Mesenchymal stem cell (in vitro differentiated cells and primary cell): ENCODE measurements at regions not wholly inside any gene's neighbourhood (a gene's known extent, or its start where the extent isn't known, plus 50 kb on each side); places are given as distances from the start of the nearest gene placed in this dataset.
"Not testable (repeated sequence)": the region's sequence is repeated elsewhere in the genome, so short reads cannot be mapped to it uniquely, and the experiment has no call there.

Experiments used
- DNase-seq: peaks from one replicate; pipeline ENCODE4 v3.0.0-alpha.2; 2013
- H2AFZ ChIP-seq: one replicate; pipeline ENCODE4 v1.6.1; 2013; ENCODE audit warnings: low read depth, mild to moderate bottlenecking, control low read depth, inconsistent platforms, low read length, moderate library complexity
- H2AK5ac ChIP-seq: 2 replicates; pipeline ENCODE4 v1.6.1; 2013; ENCODE audit warnings: low read length, moderate library complexity, mild to moderate bottlenecking, inconsistent platforms; ENCODE audit not compliant: severe bottlenecking
- H2BK120ac ChIP-seq: one replicate; pipeline ENCODE4 v1.6.1; 2013; ENCODE audit warnings: low read depth, mild to moderate bottlenecking, inconsistent platforms, low read length, moderate library complexity
- H2BK12ac ChIP-seq, 2 experiments: one replicate each; pipeline ENCODE4 v1.6.1; 2013; ENCODE audit warnings: inconsistent platforms in 2 of 2, low read length in 2 of 2, mild to moderate bottlenecking in 2 of 2, moderate library complexity in 2 of 2, control low read depth in 1 of 2
- H2BK15ac ChIP-seq: one replicate; pipeline ENCODE4 v1.6.1; 2013; ENCODE audit warnings: mild to moderate bottlenecking, low read depth, inconsistent platforms; ENCODE audit not compliant: poor library complexity, severe bottlenecking
- H2BK5ac ChIP-seq: 2 replicates; pipeline ENCODE4 v1.6.1; 2013; ENCODE audit warnings: low read depth, mild to moderate bottlenecking, low read length, control low read depth, inconsistent platforms; ENCODE audit not compliant: poor library complexity, severe bottlenecking
- H3K14ac ChIP-seq, 2 experiments: one replicate each; pipeline ENCODE4 v1.6.1; 2013; ENCODE audit warnings: inconsistent platforms in 2 of 2, low read length in 2 of 2, control low read depth in 1 of 2, mild to moderate bottlenecking in 1 of 2, moderate library complexity in 1 of 2
- H3K18ac ChIP-seq, 2 experiments: one replicate each; pipeline ENCODE4 v1.6.1; 2013; ENCODE audit warnings: inconsistent platforms in 2 of 2, low read length in 2 of 2, control low read depth in 1 of 2, low read depth in 1 of 2, mild to moderate bottlenecking in 1 of 2
- H3K23ac ChIP-seq, 2 experiments: one replicate each; pipeline ENCODE4 v1.6.1; 2013; ENCODE audit warnings: inconsistent platforms in 2 of 2, low read length in 2 of 2, mild to moderate bottlenecking in 2 of 2, moderate library complexity in 2 of 2, control low read depth in 1 of 2
- H3K27ac ChIP-seq: 2 replicates; pipeline ENCODE4 v1.5.1; 2013; ENCODE audit warnings: mild to moderate bottlenecking, moderate library complexity, low read length, control low read depth, inconsistent platforms; ENCODE audit not compliant: poor library complexity, severe bottlenecking
- H3K27me3 ChIP-seq, 2 experiments: 2 replicates each; pipeline versions ENCODE4 v1.6.1 to v1.7.0; 2013; ENCODE audit warnings: low read length in 2 of 2, mild to moderate bottlenecking in 2 of 2, moderate library complexity in 2 of 2, control low read depth in 1 of 2, inconsistent platforms in 1 of 2; ENCODE audit not compliant: control insufficient read depth in 1 of 2, insufficient read depth in 1 of 2
- H3K36me3 ChIP-seq, 2 experiments: 2 replicates each; pipeline versions ENCODE4 v1.6.1 to v1.7.0; 2013; ENCODE audit warnings: low read length in 2 of 2, control low read depth in 1 of 2, inconsistent platforms in 1 of 2, low read depth in 1 of 2, mild to moderate bottlenecking in 1 of 2; ENCODE audit not compliant: insufficient read depth in 2 of 2, control insufficient read depth in 1 of 2
- H3K4ac ChIP-seq, 2 experiments: one replicate each; pipeline ENCODE4 v1.6.1; 2013; ENCODE audit warnings: inconsistent platforms in 2 of 2, low read length in 2 of 2, mild to moderate bottlenecking in 2 of 2, moderate library complexity in 2 of 2, control low read depth in 1 of 2, low read depth in 1 of 2
- H3K4me1 ChIP-seq: 2 replicates; pipeline ENCODE4 v1.6.1; 2013; ENCODE audit warnings: low read depth, low read length, control low read depth; ENCODE audit not compliant: control insufficient read depth, insufficient read depth
- H3K4me2 ChIP-seq: 2 replicates; pipeline ENCODE4 v1.6.1; 2013; ENCODE audit warnings: low read length, mild to moderate bottlenecking, inconsistent platforms; ENCODE audit not compliant: poor library complexity, severe bottlenecking
- H3K4me3 ChIP-seq, 2 experiments: 2 replicates each; pipeline versions ENCODE4 v1.5.1 to v1.7.0; 2013; ENCODE audit warnings: low read length in 2 of 2, mild to moderate bottlenecking in 2 of 2, control low read depth in 1 of 2, low read depth in 1 of 2; ENCODE audit not compliant: insufficient read depth in 1 of 2
- H3K79me1 ChIP-seq: replicated peaks from 2 replicates; pipeline ENCODE4 v1.6.1; 2013; ENCODE audit warnings: mild to moderate bottlenecking, control low read depth, low read length, inconsistent platforms; ENCODE audit not compliant: poor library complexity, severe bottlenecking
- H3K9ac ChIP-seq: 2 replicates; pipeline ENCODE4 v1.7.0; 2013; ENCODE audit warnings: mild to moderate bottlenecking, low read length, moderate library complexity
- H3K9me3 ChIP-seq: 2 replicates; pipeline ENCODE4 v1.7.0; 2013; ENCODE audit warnings: mild to moderate bottlenecking, low read length; ENCODE audit not compliant: control insufficient read depth
- H4K8ac ChIP-seq: one replicate; pipeline ENCODE4 v1.6.1; 2013; ENCODE audit warnings: inconsistent platforms, mild to moderate bottlenecking, low read length, moderate library complexity
- H4K91ac ChIP-seq: one replicate; pipeline ENCODE4 v1.6.1; 2013; ENCODE audit warnings: mild to moderate bottlenecking, low read length, inconsistent platforms
- WGBS: methylation state at CpG from one replicate; pipeline ENCODE4 v1.1.7; 2013; ENCODE audit warnings: mixed read lengths; 5-methylcytosine and 5-hydroxymethylcytosine counted together

GRCh38 chr18:15000119-15001037 is 252.4 kb downstream of the ANKRD30B start:
- H3K36me3 ChIP-seq, H3K4me1 ChIP-seq, H2BK15ac ChIP-seq, H3K79me1 ChIP-seq, H3K23ac ChIP-seq, H3K9ac ChIP-seq, H3K4ac ChIP-seq, H2AFZ ChIP-seq, H2BK12ac ChIP-seq, H3K14ac ChIP-seq, H3K4me2 ChIP-seq, H3K4me3 ChIP-seq, H4K91ac ChIP-seq, DNase-seq, H3K9me3 ChIP-seq, H2AK5ac ChIP-seq, H3K18ac ChIP-seq, H3K27ac ChIP-seq, H2BK120ac ChIP-seq, H4K8ac ChIP-seq, H3K27me3 ChIP-seq, H2BK5ac ChIP-seq: not testable (repeated sequence)
- WGBS: 94% methylated on average over 29 of the region's 54 CpGs

GRCh38 chr18:15001038-15001794 is 253.2 kb downstream of the ANKRD30B start:
- 90% methylated on average over 16 of the region's 21 CpGs for WGBS

DNA sequence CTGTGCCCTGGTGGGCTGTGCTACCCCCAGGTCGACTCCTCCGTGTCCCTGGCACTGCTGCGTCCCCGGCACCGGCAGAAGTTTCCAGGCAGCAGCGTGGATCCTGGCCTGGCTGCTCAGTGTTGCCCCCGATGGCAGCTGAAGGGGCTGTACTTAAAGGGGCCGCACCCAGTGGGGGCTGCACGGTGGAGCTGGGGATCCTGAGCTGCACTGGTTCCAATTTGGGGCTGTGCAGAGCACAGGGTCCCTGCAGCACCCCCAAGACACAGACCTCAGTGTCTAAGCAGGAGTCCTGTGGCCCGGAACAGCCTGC is 253.8 kb downstream of the ANKRD30B start:
- not testable (repeated sequence) for H3K14ac ChIP-seq, DNase-seq, H3K4me1 ChIP-seq, H2BK12ac ChIP-seq, H2AFZ ChIP-seq, H3K36me3 ChIP-seq, H3K27me3 ChIP-seq, H3K23ac ChIP-seq, H3K9ac ChIP-seq, H3K18ac ChIP-seq, H3K4me2 ChIP-seq, H2BK5ac ChIP-seq, H3K9me3 ChIP-seq, H4K8ac ChIP-seq, H3K27ac ChIP-seq, H3K4me3 ChIP-seq, H3K79me1 ChIP-seq, H2AK5ac ChIP-seq, H4K91ac ChIP-seq, H2BK120ac ChIP-seq, H2BK15ac ChIP-seq, H3K4ac ChIP-seq
- 73% methylated on average over 10 of the region's 10 CpGs for WGBS

More at GRCh38 chr18:15001038-15001794, 253.2 kb downstream of the ANKRD30B start:
- H3K18ac ChIP-seq, H3K4me2 ChIP-seq, H3K79me1 ChIP-seq, DNase-seq, H2AFZ ChIP-seq, H3K4ac ChIP-seq, H2BK120ac ChIP-seq, H3K4me3 ChIP-seq, H3K4me1 ChIP-seq, H4K8ac ChIP-seq, H3K9ac ChIP-seq, H4K91ac ChIP-seq, H3K27me3 ChIP-seq, H2BK15ac ChIP-seq, H3K36me3 ChIP-seq, H3K9me3 ChIP-seq, H3K14ac ChIP-seq, H3K27ac ChIP-seq, H3K23ac ChIP-seq, H2BK12ac ChIP-seq, H2AK5ac ChIP-seq, H2BK5ac ChIP-seq: not testable (repeated sequence)

DNA sequence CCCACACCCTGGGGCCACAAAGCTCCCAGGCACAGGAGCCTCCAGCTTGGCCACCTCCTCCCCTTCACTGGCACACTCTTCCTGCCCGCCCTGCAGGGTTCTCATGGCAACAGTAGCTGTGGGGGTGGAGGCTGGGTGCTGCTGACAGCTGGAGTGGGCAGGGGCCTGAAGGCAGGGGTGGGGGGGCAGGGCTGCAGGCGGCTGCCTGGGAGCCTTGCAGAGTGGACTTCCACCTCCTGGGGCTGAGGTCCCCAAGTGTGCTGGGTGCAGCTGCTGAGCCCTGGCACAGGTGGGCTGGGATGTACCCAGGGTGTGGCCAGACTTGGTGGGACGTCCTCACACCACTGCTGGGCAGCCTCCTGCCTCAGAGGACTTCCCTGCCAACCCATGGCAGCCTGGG is 254.8 kb downstream of the ANKRD30B start:
- not testable (repeated sequence) for H2BK5ac ChIP-seq, H3K27ac ChIP-seq, H3K23ac ChIP-seq, H3K27me3 ChIP-seq, H3K4me1 ChIP-seq, H4K91ac ChIP-seq, H4K8ac ChIP-seq, H3K4ac ChIP-seq, H2BK120ac ChIP-seq, H3K9me3 ChIP-seq, H3K79me1 ChIP-seq, H2AFZ ChIP-seq, H3K4me3 ChIP-seq, H3K4me2 ChIP-seq, H2BK12ac ChIP-seq, H3K14ac ChIP-seq, H3K18ac ChIP-seq, DNase-seq, H3K9ac ChIP-seq, H2BK15ac ChIP-seq, H3K36me3 ChIP-seq, H2AK5ac ChIP-seq
- 86% methylated on average over 1 of the region's 3 CpGs for WGBS
